ENCODE measurements at regions not wholly inside any gene's neighbourhood (a gene's known extent, or its start where the extent isn't known, plus 50 kb on each side); places are given as distances from the start of the nearest gene placed in this dataset.
A peak's percentile ranks its signal among the peaks of the same experiment; 100 is the strongest.

DNA sequence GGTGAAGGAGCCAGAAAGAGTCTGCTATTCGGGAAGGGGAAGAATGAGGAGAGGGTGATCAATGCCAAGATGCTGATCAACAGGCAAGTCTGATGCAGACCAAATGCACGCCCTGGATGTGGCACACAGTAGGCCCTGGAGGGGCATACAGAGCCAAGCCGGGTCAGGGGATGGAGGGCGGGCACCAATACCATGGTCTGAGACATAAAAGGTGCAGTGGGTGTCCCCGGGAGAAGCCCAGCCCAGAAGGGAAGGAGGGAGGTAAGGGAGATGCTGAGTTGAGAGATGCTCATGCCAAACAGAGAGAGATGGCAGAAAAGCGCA, 66.6 kb upstream of the ID2 start:
- H3K4me3 ChIP-seq (replicated peaks; ENCODE audit: low read depth, low read length): no peak overlapping the region
- no peak for DNase-seq (ENCODE audit: low read depth)
- TF ChIP-seq, protein P1, sequence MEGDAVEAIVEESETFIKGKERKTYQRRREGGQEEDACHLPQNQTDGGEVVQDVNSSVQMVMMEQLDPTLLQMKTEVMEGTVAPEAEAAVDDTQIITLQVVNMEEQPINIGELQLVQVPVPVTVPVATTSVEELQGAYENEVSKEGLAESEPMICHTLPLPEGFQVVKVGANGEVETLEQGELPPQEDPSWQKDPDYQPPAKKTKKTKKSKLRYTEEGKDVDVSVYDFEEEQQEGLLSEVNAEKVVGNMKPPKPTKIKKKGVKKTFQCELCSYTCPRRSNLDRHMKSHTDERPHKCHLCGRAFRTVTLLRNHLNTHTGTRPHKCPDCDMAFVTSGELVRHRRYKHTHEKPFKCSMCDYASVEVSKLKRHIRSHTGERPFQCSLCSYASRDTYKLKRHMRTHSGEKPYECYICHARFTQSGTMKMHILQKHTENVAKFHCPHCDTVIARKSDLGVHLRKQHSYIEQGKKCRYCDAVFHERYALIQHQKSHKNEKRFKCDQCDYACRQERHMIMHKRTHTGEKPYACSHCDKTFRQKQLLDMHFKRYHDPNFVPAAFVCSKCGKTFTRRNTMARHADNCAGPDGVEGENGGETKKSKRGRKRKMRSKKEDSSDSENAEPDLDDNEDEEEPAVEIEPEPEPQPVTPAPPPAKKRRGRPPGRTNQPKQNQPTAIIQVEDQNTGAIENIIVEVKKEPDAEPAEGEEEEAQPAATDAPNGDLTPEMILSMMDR (IDR thresholded peaks at IDR 0.05; ENCODE audit: low read length, missing control alignments): no peak

DNA sequence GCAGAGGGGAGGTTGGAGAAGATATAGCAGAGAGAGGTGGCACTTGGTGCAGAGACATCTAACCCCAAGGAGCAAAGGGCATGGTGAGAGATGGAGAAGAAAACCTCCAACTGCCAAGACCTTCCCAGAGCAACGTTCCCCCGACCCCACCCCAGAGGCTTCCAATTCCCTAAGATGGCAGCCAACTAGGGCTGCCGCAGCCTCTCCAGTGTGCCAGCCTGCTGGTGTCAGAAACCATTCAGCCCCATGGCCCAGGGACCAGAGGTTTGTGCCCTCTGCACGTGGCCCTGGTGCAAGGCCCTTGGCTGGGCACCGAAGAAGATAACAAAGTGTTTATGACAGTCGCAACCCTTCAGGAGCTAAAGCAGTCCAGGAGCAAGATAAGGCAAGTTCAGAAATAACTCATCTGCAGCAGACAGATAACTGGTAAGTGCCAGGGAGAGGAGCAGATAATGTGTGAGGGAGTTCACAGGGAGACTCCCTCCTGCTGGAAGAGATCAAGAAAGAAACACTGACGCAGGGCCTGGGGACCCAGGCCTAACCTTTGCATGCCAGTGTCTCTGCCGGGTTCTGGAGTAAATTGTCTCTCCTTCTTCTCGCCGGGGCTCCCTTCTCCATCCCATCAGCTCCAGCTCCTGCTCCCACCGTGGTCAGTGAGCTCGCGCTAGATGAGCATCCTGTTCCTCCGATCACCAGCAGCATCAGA, 66.1 kb upstream of the ID2 start:
- TF ChIP-seq, protein P1 (IDR thresholded peaks at IDR 0.05; ENCODE audit: low read length, missing control alignments): no peak
- H3K4me3 ChIP-seq (replicated peaks; ENCODE audit: low read depth, low read length): no peak overlapping the region
- DNase-seq (ENCODE audit: low read depth): no peak

DNA sequence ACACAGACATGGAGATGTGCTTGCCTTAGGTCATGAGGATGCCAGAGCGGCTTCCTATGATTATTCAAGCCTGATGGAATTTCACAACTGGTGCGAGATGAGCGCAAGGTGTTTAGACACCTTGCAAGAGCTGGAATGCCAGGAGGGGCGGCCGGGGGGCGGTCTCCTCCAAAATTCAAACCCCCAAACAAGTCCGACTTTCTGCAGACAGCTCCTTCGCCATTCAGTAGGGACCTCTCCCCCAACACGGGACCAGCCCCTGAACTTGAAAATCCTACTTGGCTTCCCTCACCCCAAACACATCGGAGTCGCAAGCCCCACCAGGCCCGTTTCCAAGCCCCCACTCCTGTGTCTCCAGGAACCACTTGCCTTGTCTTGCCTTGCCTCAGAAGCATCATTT, 64.8 kb upstream of the ID2 start:
- no peak for DNase-seq (ENCODE audit: low read depth)
- TF ChIP-seq, protein P1 (IDR thresholded peaks at IDR 0.05; ENCODE audit: low read length, missing control alignments): no peak
- no peak overlapping the region for H3K4me3 ChIP-seq (replicated peaks; ENCODE audit: low read depth, low read length)

DNA sequence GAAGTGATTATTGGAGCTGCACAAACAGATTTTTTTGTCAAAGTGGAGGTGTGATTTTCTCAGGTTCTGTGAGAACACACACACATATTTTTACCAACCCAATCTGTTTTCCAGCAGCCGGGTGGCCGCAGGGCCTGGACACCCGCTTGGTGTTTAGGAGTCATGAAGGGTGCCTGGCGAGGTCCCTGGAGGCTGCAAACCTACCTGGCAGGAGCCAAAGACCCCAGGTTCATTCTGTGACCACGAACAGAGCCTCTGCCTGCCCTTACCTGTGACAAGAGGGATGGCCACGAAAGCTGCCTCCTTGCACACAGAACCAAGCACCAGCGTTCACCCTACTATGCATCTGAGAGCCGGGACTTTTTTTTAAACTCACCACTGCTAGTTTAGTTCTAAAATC, 64.3 kb upstream of the ID2 start:
- TF ChIP-seq, protein P1 (IDR thresholded peaks at IDR 0.05; ENCODE audit: low read length, missing control alignments): no peak
- no peak for DNase-seq (ENCODE audit: low read depth)
- H3K4me3 ChIP-seq (replicated peaks; ENCODE audit: low read depth, low read length): no peak overlapping the region

DNA sequence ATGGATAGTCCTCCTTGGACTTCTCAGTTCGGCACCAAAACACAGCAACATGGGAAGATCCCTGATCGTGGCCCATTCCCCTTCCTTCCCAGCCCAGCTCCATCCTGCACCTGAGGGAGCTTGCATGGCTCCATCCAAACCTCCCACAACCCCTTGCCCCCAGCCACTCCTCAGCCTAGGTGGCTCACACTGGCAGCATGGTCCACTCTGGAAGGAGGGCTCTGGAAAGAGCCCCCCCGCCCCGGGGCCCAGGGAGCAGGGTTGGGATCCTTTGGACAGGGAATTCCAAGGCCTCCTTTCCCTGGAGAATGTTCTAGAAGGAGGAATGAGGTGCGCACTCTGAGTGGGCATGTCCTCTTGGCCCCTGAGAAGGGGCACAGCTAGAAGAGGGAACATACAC, 62.8 kb upstream of the ID2 start:
- H3K4me3 ChIP-seq (replicated peaks; ENCODE audit: low read depth, low read length): no peak overlapping the region
- no peak for DNase-seq (ENCODE audit: low read depth)
- TF ChIP-seq, protein P1 (IDR thresholded peaks at IDR 0.05; ENCODE audit: low read length, missing control alignments): no peak

DNA sequence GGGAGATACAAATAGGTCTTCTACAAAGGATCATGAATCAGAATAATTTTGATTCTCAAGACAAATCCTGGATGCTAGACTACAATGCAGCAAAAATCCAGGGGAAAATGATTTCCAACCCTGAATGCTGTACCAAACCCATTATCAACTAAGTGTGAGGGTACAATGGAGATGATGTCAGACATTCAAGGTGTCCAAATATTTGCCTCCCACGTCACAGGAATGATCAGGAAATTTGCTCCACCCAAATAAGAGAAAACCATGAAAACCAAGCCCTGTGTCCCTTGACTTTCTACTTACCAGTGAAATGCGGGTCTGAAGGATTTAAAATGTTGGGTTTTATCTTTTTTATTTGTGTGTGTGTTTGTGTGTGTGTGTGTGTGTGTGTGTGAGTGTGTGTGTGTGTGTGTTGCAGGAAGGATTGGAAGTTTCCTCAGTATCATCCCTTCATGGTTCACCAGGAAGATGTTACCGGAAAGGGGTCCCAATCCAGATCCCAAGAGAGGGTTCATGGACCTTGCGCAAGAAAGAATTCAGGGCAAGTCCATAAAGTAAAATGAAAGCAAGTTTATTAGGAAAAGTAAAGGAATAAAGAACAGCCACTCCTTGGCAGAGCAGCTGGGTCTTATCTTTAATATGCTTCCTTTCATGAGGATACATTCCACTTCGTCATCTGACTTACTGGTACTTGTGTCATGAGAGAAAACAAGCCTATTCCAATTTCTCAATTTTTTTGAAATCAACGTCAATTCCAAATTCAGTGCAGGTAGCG, 61.1 kb upstream of the ID2 start:
- TF ChIP-seq, protein P1 (IDR thresholded peaks at IDR 0.05; ENCODE audit: low read length, missing control alignments): no peak
- no peak overlapping the region for H3K4me3 ChIP-seq (replicated peaks; ENCODE audit: low read depth, low read length)
- DNase-seq (ENCODE audit: low read depth): peak; percentile 93

All from fibroblast of pulmonary artery (primary cell).